ENCODE measurements at regions not wholly inside any gene's neighbourhood (a gene's known extent, or its start where the extent isn't known, plus 50 kb on each side); places are given as distances from the start of the nearest gene placed in this dataset.

- no peak for DNase-seq
- intact Hi-C loops (cut with DNase I): no loop called here
Measured at GRCh38 chr13:82905071-82905470, 977.2 kb downstream of the SLITRK1 start.

- DNase-seq: no peak
- intact Hi-C loops (cut with DNase I): no loop called here
Measured at GRCh38 chr13:82900453-82900852, 981.8 kb downstream of the SLITRK1 start.

- DNase-seq: no peak
- intact Hi-C loops (cut with DNase I): no loop called here
Measured at GRCh38 chr13:82898586-82898985, 983.7 kb downstream of the SLITRK1 start.

- intact Hi-C loops (cut with DNase I): no loop called here
- DNase-seq: no peak
Measured at GRCh38 chr13:82879921-82880320, 1002.4 kb downstream of the SLITRK1 start.

DNA sequence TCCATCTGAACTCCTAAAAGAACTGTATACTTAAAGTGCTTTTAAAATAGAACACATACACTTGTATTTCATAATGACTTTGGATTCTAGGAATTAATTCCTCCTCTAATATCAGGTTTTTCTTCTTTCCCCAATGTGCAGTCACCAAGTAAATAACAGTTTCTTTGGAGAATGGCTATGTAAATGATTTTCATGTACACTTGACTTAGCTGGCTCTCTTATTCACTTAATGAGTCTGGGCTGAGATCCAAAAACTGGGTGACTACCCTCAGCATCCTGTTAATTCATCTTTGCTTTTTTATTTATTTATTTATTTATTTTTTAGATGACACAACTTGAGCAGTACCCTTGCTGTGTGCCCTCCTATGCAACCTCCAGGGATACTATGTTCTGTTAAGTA, 1003.7 kb downstream of the SLITRK1 start:
- intact Hi-C loops (cut with DNase I): no loop called here
- DNase-seq: no peak

GRCh38 chr13:82867284-82867683, 1015.0 kb downstream of the SLITRK1 start:
- DNase-seq: no peak
- intact Hi-C loops (cut with DNase I): no loop called here

DNA sequence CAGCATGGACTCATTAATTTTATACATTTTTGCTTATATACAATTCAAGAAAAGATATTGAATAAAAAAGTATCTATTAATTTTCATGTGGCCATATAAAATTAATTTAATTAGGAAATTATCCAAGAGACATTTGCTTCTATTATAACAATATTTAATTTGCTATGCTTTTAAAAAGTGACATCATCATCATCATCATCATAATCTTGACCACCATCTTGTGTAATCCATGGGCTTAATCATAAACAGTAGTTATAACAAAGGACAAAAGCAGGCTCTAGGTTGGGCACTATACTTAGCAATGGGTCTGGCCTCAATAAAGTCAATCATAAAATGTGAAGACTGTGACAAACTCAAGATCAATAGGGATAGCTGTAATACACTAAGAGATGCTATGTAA, 1031.6 kb downstream of the SLITRK1 start:
- DNase-seq: no peak
- intact Hi-C loops (cut with DNase I): no loop called here

- intact Hi-C loops (cut with DNase I): no loop called here
Measured at GRCh38 chr13:82848766-82849165, 1033.5 kb downstream of the SLITRK1 start.

DNA sequence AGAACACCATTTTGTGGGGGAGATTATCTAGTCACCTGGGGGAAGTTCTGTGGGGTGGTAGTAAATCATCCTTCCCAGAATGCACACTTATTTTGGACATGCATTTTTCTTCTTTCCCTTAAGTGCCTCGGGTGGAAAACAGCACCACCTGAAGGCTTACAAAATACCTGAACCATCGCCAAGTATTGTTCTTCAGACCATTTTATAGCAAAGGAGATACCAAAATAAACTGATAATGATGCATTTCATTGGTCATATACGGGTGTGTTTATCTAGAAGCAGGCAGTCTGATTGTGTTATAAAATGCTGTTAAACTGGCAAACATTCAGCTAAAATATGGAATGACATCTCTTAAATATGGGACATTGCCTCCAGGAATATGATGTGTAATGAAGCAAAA, 1034.7 kb downstream of the SLITRK1 start:
- intact Hi-C loops (cut with DNase I): no loop called here
- DNase-seq: no peak

More at GRCh38 chr13:82848766-82849165, 1033.5 kb downstream of the SLITRK1 start:
- no peak for DNase-seq

DNA sequence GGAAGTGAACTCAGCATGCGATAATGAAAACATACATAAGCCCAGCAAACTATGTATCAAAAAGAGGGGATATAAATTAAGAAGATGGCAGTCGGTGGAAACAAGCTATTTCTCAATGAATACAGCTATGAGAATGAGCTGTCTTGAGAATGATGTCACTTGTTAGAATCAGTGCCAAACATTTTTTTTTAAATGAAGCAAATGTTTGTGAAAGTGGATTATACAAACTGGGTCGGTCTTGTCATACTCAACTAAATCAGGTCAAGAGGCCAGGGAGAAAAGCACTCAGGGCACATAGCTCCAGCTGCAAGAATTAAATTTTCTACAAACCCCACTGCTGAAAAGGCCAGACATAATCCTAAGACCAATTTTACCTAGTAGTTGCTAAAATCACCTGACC, 1048.4 kb downstream of the SLITRK1 start:
- intact Hi-C loops (cut with DNase I): no loop called here
- DNase-seq: no peak

GRCh38 chr13:82829040-82829439, 1053.2 kb downstream of the SLITRK1 start:
- intact Hi-C loops (cut with DNase I): no loop called here
- DNase-seq: peak in 1 of 10 donors; percentile 37

- intact Hi-C loops (cut with DNase I): no loop called here
- no peak for DNase-seq
Measured at GRCh38 chr13:82827724-82828123, 1054.5 kb downstream of the SLITRK1 start.

DNA sequence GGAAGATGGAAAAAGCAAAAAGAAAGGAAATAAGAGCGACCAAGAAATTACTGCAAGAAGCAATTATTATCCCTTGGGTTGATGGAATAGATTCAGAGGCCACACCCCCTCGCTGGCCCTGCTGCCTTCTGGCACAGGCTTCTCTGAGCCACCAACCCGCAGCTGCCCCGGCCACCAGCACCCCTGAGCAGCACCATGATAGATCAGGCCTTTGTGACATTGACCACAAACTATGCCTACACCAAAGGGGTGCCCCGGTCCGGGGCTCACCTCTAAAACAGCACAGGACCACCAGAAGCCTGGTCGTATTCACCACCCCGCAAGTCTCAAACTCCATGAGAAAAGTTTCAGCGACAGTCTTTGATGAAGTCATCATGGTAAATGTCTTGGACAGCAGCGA, 1059.3 kb downstream of the SLITRK1 start:
- DNase-seq: peak in 1 of 10 donors; percentile 63
- intact Hi-C loops (cut with DNase I): no loop called here

GRCh38 chr13:82817133-82817532, 1065.1 kb downstream of the SLITRK1 start:
- DNase-seq: no peak
- intact Hi-C loops (cut with DNase I): no loop called here

DNA sequence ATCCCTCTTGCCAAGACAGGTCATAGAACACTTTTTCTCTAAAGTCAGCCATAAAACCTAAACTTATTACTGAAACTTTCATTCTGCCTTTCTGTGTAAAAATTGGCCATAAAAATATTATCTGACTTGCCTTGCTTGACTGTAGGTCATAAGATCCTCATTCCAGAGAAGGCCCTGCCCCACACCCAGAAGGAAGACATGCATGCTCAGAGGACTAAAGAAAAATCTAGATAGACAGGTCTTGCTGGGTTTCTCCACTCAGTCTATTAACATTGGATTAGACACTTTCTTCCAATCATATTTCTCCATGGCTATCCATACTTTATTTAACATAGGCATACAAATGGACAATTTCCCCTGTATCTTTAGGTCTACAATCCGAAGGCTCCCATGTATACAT, 1066.5 kb downstream of the SLITRK1 start:
- no peak for DNase-seq
- intact Hi-C loops (cut with DNase I): no loop called here

DNA sequence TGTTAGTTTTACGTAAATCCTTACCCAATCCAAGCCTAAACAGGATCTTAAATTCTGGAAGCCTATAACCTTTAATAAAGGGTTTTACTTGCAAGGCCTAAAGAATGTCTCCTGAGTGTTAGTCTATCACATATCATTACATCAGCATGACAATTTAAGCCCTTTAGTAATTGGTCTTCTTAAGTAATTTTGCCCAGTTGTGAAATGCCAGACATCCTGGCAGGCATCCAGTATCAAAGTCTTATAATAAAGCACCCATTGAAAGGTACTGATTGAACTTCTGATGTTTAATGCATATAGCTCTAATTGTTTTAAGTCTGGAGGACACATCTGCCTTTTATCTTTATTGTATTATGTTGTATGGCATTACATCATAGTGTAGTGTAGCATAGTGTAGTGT, 1078.9 kb downstream of the SLITRK1 start:
- no peak for DNase-seq
- intact Hi-C loops (cut with DNase I): no loop called here

GRCh38 chr13:82802528-82802927, 1079.7 kb downstream of the SLITRK1 start:
- intact Hi-C loops (cut with DNase I): no loop called here
- no peak for DNase-seq

GRCh38 chr13:82800391-82800790, 1081.9 kb downstream of the SLITRK1 start:
- no peak for DNase-seq
- intact Hi-C loops (cut with DNase I): no loop called here

- DNase-seq: no peak
- intact Hi-C loops (cut with DNase I): no loop called here
Measured at GRCh38 chr13:82797876-82798275, 1084.4 kb downstream of the SLITRK1 start.

DNA sequence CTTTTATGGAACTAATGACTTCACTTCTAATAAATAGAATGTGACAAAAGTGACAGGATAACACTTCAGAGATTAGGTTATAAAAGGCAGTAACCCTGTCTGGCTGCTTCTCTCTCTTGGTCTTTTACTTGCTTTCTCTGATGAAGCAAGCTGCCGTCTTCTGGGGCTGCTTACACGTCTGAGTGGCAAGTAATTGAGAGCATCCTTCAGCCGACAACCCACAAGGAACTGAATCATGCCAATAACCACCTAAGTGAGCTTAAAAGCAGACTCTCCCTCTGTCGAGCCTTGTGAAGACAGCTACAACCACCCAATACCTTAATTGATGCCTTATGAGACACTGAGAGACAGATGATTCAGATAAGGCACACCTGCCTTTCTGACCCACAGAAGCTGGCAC, 1091.2 kb downstream of the SLITRK1 start:
- no peak for DNase-seq
- intact Hi-C loops (cut with DNase I): no loop called here

DNA sequence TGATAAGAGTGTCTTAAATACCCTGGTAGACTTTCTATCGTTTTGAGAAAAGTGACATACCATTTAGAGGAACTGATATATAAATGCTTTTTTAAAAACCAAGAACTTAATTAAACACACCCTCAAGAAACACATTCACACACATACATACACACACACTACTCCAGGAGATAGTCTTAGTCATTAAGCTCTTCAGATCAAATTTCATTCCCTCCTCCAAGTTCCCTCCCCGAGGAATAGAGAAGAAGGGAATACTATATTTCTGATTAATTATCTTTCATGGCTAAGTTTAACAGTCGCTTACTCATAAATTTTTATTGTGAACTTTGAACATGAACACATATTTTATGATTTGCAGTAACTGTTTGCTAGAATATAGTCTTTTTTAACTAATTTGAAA, 1109.5 kb downstream of the SLITRK1 start:
- no peak for DNase-seq
- intact Hi-C loops (cut with DNase I): no loop called here

DNA sequence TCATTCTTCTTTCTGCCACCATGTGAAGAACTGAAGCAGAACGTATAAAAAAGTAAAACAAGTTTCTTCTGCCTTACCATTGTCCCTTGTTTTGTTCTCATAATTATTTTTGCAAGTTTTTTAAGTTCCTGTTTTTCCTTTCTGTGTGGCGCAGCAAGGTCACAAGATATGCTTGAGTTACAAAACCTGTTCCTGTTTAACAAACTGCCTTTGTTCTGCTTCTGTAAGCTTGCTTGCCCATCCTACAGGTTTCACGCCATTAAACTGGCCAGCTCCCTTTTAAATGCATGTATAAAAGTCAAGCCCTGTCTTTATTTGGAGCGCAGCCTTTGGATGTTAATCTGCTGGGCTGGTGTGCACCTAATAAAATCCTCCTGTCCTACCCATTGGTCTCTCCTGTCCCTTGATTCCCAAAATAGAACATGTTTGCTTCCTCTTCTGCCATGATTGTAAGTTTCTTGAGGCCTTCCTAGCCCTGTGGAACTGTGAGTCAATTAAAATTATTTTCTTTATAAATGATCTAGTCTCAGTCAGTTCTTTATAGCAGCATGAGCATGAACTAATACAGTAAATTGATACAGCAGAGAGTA, 1115.4 kb downstream of the SLITRK1 start:
- intact Hi-C loops (cut with DNase I): no loop called here
- DNase-seq: no peak

- intact Hi-C loops (cut with DNase I): no loop called here
- DNase-seq: peak in 1 of 10 donors; percentile 42
Measured at GRCh38 chr13:82758044-82758443, 1124.2 kb downstream of the SLITRK1 start.

All from posterior cingulate gyrus (tissue), 11 donors.